Pons (tissue), 1 donor: ENCODE measurements at regions not wholly inside any gene's neighbourhood (a gene's known extent, or its start where the extent isn't known, plus 50 kb on each side); places are given as distances from the start of the nearest gene placed in this dataset.
A peak's percentile ranks its signal among the peaks of the same experiment; 100 is the strongest.
"Not testable (repeated sequence)": the region's sequence is repeated elsewhere in the genome, so short reads cannot be mapped to it uniquely, and the experiment has no call there.

Experiments
- DNase-seq: peaks from one replicate; pipeline ENCODE4 v3.0.0-alpha.2; 2016; ENCODE audit warnings: low spot score

DNA sequence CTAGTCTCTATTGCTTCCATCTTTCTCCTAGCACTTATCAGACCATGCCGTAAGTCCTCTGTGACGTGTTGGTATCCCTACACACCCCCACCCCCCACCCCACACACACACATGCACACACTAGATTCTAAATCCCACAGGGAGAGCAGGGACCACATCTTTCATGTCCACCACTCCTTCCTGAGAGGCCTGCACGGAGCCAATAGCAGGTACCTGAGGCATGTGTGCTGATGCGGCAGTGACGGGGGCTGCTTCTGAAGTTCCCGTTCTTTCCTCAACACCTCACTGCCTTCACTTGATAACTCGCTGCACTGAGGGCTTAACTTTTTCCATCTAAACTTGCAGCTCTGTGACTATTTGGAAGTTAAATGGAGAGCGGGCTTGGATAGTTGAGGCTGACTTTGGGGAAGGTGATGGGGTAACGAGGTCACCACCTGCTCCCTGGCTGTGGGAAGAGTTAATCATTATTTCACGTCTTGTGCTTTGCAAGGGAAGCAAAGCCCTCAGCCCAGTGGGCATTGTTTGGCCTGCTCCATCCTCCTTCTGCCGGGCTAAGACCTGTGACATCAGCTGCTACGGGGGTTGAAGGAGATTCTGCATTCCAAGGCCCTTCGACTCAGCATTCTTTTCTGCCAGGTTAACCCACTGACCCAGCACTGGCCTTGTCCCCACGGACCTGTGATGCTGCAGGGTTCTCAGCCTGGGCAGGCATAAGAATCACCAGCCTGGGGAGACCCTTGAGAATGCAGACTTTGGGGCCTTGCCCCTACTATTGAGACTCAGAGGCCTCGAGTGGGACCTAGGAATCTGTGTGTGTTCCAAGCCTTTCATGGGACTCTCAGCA lies 187.8 kb downstream of the ANKRD60 start:
- no peak for DNase-seq

DNA sequence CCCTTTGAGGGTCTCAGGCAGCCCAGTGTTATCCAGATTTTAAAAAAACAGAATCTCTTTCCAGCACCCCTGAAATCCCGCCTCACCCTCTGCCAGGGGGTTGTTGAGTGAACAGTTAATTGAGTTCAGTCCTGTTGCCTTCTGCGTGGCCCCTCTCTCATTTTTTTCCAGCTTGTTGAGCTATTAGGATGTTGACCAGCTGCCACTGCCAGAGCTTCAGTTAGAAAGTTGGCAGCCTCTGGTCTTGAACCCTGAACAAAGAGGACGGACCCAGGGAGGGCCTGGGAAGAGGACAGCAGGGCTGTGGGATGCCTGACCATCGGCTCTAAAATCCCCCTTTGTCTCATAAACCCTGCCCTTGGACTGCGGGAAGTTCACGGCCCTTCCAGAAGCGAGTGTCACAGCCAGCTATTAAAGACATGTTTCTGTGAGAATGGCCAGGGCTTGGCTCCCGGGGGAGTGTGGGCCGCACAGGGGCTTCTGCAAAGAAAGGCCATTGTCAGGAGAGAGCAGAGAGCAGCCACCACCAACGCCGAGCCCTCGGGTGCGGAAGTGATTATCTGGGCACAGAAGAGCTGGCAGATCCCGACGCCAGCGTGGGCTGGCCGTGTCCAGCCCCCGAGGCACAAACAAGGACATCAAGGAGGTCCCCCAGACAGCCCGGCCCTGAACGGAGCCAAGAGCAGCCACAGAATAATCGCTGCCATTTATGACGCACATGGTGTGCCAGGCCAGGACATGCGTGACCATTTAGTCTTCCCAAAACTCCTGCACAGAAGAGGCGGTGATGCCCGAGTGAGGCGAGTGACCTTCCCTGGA lies 189.0 kb downstream of the ANKRD60 start:
- DNase-seq: no peak

GRCh38 chr20:58038123-58038654 lies 190.3 kb downstream of the ANKRD60 start:
- DNase-seq: no peak

DNA sequence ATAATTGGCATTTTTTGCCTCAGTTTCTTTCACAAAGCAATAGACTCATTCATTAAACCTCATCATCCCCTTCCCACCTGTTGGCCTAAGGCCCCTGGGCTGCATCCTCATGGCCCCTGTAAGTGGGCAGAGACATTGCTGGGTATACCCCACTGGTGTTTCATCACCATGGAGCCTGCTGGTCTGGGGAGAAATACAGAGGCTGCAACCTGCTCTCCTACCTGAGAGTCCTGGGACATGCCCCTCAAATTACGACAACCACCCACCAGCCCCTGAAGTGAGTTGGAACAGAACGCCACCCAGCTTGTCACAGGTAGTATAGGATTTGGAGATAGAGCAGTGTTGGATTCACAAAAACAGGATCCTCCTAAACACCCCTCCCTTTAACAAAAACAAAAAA lies 190.8 kb downstream of the ANKRD60 start:
- DNase-seq: no peak

DNA sequence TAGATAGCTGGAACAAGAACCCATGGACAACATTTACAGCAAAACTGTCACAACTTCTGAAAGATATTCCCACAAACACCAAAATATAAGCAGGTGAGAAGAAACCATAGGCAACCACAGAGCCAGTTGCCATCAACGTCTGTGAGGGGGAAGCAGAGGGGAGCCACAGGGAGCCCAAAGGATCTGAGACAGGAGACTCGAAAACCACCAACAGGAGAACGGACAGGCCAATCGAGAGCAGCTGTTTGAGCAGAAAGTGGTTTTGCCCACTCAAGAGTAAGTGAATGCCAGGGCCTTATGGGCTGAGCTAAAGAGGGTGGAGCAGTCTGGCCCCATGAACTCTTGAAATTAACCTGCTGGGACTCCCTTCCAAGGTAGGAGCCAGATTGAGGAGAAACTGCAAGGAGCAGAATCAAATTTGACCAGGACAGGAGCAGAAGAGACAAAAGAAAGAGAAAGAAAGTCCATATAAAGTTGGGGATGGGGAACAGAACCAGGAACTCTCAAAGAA lies 195.4 kb downstream of the ANKRD60 start:
- DNase-seq: no peak

DNA sequence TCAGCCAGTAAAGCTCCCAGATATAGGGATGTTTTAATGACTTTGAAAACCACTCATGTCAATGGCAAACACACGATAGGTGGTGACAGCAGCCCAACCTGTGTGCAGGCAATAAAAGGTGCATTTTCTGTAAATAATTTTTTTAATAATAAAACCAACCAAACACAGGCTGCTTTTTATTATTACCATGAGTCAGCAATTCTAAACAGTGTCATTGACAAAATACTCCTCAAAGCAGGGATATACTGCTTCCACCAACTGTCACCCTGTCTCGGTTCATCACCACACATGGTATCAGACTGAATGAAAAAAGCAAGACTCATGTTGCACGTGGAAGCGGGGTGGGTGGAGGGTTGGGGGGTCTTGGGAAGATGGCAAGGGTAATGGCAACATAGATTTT lies 195.9 kb downstream of the ANKRD60 start:
- no peak for DNase-seq

GRCh38 chr20:58031350-58031749 lies 197.1 kb downstream of the ANKRD60 start:
- not testable (repeated sequence) for DNase-seq

DNA sequence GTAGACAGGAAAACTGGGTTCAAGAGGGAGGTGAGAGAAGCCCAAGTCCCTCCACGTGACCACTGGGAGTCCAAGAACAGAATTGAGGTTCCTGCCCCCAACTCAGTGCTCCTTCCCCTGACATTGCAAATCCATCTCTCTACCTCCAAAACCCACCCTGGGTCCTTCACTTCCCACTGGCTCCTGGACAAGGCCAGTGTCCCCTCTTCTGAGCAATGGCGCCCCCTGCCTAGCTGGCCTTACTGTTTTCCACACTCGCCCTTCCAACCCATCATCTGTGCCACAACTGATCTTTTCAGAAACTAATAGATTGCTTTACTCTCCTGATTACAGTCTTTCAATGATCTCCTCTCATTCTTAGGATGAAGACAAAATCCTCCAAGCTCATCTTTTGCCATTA lies 200.3 kb downstream of the ANKRD60 start:
- DNase-seq: no peak

DNA sequence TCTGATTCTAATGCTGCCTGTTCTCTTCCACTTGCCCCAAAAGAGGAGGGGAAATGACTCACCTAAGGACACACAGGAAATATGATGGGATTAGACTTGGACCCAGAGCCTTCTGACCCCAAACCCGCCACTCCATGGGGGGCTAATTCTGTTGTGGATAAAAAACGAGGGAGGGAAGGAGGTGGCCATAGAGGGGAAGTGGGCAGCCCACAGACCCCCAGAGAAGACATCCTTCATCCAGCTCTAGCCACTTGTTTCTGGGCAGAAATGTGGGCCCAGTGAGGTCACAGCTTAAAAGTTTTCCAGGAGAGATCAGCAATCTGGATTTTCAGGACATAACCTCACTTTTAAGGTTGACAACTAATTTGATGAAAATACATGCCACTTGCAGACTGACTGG lies 202.1 kb downstream of the ANKRD60 start:
- DNase-seq: no peak

DNA sequence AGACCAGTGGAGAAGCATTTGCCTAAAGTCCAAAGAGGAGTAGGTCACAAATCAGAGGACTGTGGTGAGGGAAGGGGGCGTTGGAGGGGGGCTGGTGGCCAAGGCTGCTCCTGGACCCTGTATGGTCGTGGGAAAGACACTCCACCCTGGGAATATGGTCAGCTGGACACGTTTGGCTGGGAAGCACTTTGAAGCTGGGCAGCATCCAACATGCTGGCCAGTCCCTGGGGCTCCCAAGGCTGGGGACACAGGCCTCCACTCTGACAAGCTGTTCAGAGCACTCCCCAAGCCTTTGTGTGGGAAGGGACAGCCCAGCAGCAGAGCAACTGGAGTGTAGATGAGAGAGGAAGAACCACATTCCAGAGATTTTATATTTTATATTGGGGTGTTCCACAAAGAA lies 203.2 kb downstream of the ANKRD60 start:
- no peak for DNase-seq

DNA sequence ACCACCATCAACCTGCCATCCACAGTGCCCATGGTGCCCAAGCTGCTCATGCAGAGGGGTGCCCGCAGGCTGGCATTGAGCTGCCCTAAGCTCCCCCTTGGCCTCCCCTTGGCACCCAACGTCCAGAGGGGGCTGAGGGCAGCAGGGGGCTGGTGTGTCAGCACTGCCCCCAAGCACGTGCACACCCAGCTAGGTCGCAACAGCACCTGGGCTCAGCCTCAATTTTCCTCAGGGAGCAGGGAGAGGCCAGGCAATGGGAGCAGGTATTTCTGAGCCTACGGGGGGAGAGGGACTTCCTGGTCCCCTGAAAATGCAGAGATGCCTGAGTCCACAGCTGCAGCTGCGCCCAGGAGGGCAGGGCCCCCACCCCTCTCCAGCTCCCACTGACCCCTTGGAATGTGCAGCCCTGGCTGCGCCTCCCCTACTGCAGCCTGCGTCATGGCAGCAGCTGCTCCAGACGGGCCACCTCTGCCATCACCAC lies 204.2 kb downstream of the ANKRD60 start:
- DNase-seq: no peak

GRCh38 chr20:58023781-58024180 lies 204.7 kb downstream of the ANKRD60 start:
- no peak for DNase-seq

- no peak for DNase-seq
These were observed 205.1 kb downstream of the ANKRD60 start for GRCh38 chr20:58023346-58023745.

DNA sequence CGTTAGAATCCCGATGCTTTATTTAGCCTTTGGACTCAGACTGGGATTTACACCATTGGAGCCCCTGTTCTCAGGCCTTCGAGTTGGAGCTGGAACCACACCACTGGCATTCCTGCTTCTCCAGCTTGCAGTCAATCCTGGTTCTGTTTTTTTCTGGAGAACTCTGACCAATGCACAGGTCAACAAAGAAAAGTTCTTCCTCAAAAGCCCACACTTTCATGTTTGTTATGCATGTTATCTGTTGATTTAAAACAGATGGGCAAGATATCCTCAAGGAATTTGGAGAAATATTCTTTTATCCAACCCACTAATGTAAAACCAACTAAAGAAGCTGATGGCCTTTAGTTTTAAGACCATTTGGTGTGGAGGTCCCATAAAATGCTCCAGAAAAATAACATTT lies 205.7 kb downstream of the ANKRD60 start:
- no peak for DNase-seq

GRCh38 chr20:58021481-58021880 lies 207.0 kb downstream of the ANKRD60 start:
- DNase-seq: no peak

- no peak for DNase-seq
These were observed 207.6 kb downstream of the ANKRD60 start for GRCh38 chr20:58020656-58021454.

- peak; percentile 26 for DNase-seq
These were observed 208.4 kb downstream of the ANKRD60 start for GRCh38 chr20:58019850-58020625.

GRCh38 chr20:58019027-58019849 lies 209.2 kb downstream of the ANKRD60 start:
- DNase-seq: no peak

DNA sequence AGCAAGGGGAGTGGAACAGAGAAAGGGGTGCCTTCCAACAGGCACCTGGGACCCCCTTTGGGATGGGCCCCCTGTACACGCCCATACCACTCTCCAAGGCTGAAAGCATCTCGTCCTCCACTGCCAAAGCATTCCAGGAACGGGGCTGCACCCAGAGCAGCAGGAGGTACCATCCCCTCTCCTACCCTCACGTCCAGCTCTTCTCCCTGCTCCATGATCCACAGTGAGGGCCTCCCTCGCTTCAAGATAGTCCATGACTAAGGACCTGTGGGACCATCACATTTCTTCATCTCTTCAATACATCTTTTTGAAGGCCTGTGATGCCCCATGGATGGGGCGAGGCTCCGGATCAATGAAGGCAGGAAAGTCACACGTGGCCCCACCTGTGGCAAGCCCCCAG lies 209.9 kb downstream of the ANKRD60 start:
- no peak for DNase-seq

DNA sequence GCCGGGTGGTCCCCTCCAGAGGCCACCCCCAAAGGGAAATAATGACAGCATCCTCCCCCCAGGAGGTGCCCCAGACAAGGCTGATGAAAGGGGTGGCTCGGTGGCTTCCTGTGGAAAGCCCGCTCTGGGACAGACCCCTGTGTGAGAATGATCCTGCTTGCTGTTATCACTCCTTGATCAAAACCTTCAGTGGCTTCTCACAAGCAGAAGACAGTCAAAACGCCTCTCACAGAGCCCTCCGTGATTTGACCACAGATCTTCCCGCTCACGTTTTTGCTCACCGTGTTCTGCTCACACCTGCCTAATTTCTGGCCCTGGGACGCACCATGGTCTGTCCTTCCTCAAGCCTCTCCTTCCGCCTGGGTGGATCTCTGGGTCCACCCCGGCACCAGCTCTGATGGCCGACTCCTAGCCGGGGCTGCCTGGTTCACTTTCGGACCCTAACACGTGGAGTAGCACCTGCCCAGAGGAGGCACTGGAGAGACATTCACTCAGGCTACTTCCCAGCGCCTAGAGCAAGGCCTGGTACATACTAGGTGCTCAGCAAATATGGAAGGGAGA lies 210.4 kb downstream of the ANKRD60 start:
- DNase-seq: no peak
